ENCODE measurements at regions not wholly inside any gene's neighbourhood (a gene's known extent, or its start where the extent isn't known, plus 50 kb on each side); places are given as distances from the start of the nearest gene placed in this dataset.

DNA sequence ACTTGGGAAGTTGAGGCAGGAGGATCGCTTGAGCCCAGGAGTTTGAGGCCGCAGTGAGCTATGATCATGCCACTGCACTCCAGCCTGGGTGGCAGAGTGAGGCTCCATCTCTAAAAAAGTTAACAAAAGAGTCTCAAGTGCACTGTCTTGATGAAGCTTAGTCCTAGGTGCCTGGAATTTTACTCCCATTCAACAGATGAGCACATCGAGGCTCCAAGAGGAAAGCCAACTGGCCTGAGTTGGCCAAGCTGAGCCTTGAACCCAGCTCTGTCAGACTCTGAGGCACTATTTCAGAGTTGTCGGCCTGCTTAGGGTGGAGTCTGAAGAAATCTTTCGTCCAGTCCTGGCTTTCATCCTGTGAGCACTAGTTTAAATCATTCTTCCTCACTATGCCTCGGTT is 98.1 kb upstream of the MAP1LC3B2 start:
- DNase-seq: no peak

DNA sequence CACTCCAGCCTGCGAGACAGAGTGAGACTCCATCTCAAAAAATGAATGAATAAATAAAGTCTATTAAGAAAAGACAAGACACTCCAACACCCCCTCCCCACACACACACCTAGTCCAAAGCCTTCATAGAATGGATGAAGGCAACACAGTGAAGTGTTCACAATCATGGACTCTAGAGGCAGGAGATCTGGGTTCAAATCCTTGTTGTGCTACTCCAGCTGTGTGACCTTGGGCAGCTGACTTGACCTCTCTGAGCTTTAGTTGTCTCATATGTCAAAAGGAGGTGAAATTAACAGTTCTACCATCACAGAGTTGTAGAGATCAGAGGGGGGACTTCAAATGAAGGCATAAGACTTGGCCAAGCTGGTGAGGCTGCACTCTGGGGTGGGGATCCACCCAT is 95.8 kb upstream of the MAP1LC3B2 start:
- DNase-seq: no peak

DNA sequence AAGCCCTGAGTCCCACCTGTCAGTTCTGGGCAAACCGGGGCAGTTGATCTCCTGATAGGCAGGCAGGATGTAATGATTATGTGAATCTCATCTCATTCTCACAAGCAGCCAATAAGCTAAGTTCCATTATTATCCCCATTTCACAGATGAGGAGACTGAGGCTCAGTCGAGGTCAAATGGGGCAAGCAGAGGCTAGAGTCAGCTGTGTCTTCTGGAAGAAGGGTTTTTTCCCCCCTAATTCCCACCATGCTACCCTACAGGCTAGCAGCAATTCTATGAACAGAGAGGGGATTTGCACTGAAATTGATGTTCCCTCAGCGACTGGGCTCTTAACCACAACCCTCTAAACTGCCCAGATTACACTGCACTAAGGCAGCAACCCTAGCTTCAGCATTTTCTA is 93.8 kb upstream of the MAP1LC3B2 start:
- no peak for DNase-seq

DNA sequence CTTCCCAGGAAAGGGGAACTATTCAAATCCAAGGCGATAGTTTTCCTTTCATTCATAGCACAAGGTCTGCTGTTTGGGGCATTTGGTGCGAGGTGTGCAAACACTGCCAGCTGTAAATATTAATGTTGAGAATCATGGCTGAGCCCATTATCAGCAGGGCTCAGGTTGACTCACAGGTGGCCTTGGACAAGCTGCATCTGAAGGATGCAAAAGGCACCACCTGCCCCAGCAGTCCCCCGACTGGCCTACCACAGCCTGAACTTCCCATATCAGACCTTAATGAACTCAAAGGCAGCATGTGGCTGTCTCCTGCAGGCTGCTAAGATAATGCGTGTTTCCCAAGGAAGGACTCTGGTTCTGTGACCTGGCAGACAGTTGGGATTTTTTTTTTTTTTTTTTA is 93.3 kb upstream of the MAP1LC3B2 start:
- DNase-seq: no peak

DNA sequence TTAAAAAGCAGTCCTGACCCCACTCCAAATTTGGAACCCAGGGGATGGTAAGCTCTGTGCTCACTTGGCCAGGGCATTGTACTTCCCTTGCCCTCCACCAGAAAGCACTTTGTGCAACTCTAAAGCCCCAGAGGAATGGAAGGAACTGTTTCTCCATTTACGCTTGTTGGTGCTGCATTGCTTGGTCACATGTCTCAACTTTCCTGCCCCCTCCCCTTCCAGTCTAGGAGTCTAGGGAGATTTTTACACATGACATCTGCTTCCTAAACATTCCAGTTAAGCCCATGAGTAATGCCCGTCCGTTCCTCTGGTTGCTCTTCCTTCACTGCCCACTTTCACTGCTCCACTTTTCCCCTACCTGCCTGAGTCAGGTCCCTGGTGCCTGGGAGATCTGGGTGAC is 92.6 kb upstream of the MAP1LC3B2 start:
- DNase-seq: no peak

DNA sequence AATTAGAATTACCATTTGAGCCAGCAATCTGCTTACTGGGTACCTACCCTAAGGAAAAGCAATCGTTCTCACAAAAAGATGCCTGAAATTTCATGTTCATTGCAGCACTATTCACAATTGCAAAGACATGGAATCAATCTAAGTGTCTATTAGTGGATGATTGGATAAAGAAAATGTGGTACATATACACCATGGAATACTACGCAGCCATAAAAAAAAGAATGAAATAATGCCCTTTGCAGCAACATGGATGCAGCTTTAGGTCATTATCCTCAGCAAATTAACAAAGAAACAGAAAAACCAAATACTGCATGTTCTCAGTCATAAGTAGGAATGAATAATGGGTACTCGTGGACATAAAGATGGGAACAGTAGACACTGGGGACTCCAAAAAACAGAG is 89.8 kb upstream of the MAP1LC3B2 start:
- DNase-seq: no peak

DNA sequence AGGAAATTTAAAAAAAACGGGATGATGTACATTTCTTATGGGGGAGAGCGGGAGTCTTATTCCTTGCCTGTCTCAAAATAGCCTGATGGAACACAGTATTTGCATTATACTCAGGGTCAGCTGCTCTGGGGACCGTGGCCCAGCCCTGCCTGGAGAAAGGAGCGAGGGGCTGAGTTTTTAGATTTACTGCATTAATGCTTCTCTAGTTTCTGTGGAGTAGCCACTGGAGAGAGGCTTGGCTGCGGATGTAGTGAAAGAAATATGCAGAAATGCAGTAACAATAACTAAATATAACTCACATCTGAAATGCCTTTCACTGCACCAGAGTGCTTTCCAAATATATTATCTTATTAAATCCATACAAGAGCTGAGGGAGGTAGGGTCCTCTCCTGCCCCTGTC is 87.6 kb upstream of the MAP1LC3B2 start:
- DNase-seq: peak; percentile 86

DNA sequence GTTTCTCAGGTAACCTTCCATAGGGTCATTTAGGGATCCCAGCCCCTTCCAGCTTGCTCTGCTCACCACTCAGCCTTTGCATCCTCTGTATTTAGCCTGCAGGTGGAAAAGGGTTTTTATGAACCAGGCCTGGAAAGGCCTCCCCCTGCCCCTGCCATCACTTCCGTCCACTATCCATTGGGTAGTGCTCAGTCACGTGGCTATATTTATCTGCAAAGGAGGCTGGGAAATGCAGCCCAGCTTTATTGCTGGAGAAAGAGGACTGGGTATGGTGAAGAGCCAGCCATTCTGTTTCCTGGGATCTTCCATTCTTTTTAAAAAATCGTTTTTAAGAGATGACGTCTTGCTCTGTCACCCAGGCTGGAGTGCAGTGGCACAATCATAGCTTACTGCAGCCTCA is 87.0 kb upstream of the MAP1LC3B2 start:
- no peak for DNase-seq

DNA sequence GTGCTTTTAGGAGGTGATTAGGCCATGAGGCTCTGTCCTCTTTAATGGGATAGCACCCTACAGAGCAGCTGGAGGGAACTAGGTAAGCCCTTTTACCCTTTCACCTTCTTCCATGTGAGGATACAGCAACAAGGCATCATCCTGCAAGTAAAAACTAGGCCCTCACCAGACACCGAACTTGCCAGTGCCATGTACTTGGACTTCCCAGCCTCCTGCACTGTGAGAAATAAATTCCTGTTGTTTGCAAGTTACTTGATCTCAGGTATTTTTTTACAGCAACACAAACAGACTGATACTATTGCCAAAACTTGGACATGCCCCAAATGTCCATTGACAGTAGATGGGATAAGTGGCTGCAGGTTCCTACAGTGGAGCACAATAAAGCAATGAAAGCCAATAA is 85.8 kb upstream of the MAP1LC3B2 start:
- no peak for DNase-seq

DNA sequence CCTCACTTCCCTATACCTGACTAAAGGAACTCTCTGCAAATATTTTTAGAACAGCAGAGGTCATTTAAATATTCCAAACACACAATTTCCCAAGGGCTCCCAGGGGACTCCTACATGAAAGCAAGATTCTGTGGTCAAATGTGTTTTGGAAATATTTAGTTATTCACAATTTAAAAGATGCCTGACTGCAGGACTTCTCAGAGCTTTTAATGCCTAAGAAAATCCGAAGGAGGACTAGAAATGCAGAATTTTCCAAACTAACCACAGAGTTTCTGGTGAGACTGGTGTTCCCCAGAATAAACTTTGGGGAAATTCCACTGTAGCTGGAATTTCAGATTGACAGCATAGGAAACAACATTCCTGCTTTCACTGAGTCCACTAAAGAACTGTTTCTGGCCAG is 84.8 kb upstream of the MAP1LC3B2 start:
- DNase-seq: no peak

DNA sequence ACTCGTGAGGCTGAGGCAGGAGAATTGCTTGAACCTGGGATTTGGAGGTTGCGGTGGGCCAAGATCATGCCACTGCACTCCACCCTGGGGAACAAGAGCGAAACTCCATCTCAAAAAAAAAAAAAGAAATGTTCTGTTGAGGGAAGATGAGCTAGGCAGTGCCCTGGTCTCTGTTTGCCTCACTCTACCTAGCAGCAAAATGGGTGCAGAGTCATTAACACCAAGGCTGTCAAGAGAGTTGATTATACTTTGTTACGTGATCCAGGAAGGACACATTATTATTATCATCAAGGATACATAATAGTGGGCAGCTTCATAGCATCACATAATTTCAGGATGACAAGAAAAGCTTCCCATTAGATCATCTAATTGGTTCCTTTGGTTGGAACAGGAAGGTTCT is 84.3 kb upstream of the MAP1LC3B2 start:
- no peak for DNase-seq

DNA sequence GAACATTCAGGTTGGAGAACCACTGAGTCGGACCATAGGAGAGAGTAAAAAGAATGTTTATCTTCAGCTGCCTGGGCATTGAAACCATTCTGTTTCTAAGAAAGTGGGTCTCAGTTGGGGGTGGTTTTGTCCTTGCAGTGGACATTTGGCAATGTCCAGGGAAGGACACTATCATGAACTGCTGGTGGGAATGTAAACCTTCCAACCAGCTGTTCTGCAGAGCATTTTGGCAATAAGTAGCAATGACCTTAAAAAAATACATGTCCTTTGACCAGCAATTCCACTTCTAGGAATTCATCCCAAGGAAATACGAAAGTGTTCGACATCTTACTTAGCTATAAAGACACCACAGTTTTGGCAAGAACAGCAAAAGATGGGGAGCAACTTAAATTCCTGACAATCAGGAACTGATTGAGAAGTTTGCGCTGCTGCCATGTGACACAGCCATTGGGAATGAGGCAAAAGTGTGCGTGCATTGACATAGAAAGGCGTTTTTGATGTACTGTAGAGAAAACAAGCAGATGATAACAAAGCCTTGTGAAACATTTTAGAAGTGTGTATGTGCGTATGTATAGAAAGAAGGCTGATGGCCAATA is 82.9 kb upstream of the MAP1LC3B2 start:
- no peak for DNase-seq

DNA sequence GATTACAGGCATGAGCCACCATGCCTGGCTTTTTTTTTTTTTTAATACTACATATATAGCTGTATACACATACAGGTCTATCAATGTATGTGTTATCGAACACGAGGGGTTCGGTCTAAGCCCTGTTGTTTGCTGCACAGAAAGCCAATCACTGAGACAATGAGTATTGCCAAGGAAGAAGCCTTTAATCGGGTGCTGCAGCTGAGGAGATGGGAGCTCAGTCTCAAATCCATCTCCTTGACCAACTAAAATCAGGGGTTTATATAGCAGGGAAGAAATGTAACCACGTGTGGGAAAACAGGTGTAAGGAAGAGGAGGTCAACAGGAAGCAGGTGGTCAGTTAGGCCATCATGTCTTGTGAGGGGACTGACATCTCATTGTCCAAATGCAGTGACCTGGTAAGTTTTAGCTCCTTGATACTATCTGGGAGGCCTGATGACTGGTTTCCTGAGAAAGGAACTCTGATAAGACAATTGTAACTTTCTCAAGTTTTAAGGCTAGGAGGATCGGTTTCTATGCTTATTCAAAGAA is 80.9 kb upstream of the MAP1LC3B2 start:
- DNase-seq: no peak

DNA sequence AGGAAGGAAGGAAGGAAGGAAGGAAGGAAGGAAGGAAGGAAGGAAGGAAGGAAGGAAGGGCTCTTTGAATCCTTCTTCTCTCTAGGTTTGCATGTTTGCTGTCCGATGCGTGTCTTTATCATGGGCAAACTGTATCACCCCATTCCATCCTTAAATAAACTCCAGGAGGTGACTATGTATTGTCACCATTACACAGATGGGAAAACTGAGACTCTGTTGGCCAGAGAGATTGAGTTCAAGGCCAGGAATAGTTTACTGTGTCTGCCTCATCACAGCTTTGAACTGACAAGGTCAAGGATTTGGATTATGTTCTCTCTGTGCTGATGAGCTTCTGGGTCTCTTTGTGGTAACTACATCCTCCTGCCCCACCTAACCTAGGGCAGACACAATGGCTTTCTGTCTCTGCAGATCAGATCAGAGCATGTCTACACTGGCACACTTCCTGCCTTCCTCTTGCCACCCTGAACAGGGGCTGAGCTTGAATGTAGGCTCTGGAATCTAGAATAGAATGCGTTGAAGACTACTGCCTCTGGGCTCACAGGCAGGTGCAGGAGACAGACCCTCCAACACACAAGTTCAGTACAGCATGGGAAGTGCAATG is 78.9 kb upstream of the MAP1LC3B2 start:
- DNase-seq: no peak

DNA sequence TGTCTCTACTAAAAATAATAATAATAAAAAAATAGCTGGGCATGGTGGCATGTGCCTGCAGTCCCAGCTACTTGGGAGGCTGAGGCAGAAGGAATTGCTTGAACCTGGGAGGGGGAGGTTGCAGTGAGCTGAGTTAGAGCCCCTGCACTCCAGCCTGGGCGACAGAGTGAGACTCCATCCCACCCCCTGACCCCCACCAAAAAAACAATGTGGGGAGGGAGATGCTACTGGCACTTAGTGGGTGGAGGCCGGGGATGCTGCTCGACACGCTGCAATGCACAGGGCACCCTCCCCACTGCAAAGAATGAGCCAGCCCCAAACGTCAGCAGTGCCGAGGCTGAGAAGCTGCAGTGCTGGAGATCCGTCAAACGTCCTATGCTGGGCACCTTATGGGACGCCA is 77.5 kb upstream of the MAP1LC3B2 start:
- DNase-seq: no peak

DNA sequence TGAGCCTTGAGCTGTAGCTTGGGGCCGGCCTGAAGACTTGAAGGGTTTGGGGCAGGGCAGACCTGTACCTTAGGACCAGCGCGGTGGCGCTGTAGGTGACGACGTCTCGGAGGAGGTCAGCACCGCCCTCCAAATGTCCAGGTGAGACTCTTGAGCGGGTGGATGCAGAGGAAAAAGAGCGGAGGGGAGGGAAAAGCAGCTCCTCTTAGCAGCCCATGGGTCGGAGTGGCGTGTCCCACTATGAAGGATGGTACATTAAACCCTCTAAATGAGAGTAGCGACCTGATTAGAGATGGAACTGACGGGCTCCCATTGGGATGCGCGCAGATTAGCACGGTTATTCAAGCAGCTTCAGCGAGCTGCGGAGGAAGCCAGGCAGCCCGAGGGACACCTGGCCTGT is 77.0 kb upstream of the MAP1LC3B2 start:
- DNase-seq: no peak

DNA sequence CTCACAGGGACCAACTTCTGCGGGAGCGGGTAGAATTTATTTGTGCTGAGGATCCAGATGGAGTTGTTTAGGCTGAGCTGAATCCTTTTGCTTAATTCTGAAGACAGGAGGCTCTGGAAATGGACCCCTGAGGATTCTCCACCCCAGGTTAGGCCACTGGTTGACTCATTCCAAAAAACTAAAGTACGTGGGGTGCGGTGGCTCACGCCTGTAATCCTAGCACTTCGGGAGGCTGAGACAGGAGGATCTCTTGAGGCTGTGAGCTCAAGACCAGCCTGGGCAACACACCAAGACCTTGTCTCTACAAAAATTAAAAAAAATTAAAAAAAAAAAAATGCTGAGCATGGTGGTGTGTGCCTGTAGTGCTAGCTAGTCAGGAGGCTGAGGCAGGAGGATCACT is 76.3 kb upstream of the MAP1LC3B2 start:
- no peak for DNase-seq

DNA sequence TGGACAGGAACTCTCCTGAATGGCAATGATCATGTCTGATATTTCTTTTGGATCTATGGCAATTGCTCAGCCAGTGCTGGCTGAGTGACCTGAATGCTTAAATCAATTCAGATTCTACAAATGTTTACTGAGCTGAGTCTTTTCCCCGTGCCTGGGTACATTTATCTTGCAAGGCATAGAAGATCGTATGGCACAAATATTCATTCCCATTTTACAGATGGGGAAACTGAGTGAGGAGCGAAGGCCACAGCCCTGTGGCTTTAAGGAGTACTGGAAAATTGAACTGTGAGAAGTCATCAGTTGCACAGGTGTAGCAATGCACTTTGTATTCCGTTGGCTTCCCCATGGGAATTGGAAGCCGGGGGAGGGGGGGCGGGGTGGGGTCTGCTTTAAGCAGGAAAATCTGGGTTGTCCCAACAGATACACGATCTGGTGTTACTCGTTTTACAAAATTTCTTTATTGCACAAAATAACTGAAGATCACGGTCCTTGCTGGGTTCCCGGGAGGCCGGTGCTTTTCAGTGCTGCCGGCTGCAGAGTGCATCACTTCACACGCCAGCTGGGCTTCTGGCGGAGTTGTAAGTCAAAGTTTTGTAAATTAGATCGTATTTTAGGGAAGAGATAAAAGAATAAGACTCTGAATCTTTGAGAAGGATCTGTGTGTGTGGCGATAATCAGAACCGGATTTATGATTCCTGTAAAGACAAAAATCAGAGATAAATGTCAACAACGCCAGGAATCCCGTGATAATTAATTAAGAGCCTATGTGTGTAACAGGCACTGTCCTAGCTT is 75.0 kb upstream of the MAP1LC3B2 start:
- DNase-seq: peak; percentile 64

DNA sequence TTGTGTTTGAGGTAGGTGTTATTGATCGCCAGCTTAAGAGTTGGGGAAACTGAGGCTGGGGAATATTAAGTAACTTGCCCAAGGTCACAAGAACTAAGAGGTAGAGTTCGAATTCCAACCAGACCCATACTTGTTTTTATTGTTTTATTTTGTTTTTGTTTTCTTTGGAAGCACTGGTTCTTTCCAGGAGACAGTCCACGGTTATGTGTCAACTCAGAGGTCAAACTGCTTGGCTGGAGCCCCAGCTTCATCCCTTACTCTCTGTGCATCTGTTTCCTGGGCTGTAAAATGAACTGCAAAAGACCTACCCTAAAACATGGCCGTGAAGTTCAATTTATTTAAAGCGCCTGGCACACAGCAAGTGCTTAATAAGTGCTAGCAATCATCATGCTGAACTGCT is 74.4 kb upstream of the MAP1LC3B2 start:
- peak; percentile 70 for DNase-seq

DNA sequence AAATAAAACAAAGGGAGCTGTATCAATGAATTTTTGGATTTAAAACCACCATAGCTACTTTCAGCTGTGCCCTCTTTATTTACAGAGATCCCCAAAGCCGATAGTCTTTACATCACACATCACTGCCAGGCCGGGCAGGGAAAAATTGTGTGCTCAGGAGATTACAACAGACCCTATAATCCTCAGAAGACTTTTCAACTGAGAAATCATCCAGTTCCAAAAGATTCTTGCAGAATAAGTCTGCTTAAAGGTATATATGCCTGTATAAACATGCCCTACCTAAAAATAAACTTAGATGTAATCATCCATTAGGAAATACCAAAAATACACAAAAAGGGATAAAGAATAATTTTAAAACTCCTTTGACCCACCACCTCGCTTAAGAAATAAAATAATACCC is 70.1 kb upstream of the MAP1LC3B2 start:
- no peak for DNase-seq

DNA sequence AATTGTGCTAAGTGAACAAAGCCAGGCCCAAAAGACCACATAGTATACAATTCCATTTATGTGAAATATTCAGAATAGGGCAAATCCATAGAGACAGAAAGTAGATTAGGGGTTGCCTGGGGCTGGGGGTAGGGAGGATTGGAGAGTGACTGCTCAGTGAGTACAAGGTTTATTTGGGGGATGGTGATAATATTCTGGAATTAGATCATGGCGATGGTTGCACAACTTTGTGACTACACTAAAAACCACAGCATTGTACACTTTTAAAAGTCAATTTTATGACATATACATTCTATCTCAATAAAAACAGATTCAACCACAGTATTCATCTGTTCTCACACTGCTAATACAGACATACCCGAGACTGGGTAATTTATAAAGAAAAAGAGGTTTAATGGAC is 68.7 kb upstream of the MAP1LC3B2 start:
- DNase-seq: no peak

DNA sequence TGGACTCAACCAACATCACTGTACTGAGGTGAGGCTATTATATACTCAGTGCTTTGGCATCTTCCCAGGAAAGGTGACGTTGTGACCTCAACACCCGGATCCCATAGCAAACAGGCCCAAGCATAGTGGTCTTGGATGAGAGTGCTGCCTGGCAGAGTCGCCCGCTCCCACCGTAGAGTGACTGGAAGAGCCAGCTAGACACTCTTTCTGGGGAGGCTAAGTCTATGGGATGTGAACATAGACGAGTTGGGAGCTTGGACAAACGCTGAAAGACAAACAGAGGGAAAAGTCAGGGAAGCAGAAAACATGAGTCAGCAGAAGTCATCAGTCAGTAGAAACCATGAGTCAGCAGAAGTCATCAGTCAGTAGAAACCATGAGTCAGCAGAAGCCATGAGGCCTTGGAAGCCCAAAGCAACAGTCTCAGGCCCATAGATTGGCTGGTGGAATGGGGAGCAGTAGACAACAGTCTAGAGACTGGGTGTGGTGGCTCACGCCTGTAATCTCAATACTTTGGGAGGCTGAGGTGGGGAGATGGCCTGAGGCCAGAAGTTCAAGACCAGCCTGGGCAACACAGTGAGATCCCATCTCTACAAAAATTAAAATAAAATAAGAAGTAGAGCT is 66.4 kb upstream of the MAP1LC3B2 start:
- no peak for DNase-seq

DNA sequence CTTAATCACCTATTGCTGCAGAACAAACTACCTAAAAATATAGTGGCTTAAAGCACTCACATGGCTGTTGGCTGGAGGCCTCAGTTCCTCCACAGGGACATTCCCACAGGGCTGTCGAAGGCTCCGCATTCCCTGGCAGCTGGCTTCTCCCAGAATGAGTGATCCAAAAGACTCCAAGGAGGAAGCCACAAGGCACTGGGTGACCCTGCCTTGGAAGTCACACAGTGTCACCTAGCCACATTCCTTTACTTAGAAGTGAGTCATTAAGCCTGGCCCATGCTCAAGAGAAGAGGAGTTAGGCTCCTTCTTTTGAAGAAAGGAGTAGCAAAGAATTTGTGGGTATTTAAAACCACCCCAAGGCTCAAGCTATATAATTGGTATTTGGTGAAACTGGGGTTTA is 63.9 kb upstream of the MAP1LC3B2 start:
- DNase-seq: peak; percentile 41

DNA sequence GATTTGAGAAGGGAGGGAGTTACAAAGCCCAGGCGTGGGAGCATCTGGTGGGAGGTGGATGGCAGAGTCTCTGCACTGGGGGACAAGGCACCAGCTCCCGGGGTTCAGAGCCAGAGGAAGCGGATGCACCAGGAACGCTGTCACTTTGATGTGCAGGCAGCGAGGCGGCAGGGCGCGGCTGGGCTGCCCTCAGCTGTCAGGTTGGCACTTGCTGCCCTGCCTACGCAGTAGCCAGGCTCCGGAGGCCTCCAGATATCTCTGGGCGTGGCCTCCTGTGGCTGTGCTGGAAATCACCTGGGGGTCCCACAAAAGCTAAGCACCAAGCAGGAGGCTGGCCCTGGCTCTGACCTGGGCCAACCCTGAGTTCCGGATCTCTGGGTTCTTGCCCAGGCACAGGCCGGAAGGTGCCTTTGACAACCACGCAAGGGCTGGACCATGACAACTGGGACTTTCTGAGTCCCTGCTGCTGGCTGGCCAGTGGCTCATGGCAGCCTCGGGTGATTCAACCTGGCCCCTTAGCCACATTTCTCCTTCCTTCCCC is 62.1 kb upstream of the MAP1LC3B2 start:
- no peak for DNase-seq

All from femur (tissue), 1 donor.